IMR-90 (cell line): ENCODE measurements at regions not wholly inside any gene's neighbourhood (a gene's known extent, or its start where the extent isn't known, plus 50 kb on each side); places are given as distances from the start of the nearest gene placed in this dataset.

ENCODE experiments used
- ATAC-seq: fragments of 200-7000 bp; cut with Tn5 transposase; 2 replicates; pipeline ENCODE4 v1.9.1; 2020; ENCODE audit warnings: low read depth, mild to moderate bottlenecking, moderate library complexity
- BruUV-seq: library from RNA; stranded (reverse); fragments of 400-500 nt; replicated peaks from 2 replicates; lab custom pipeline; 2021; lab: Mats Ljungman, UMichigan
- CTCF ChIA-PET: fragments of 300-600 bp; formaldehyde crosslinking; extraction: SDS; loops from one replicate; lab custom pipeline; 2021; ENCODE audit warnings: antibody characterized with exemption; lab: Yijun Ruan, JAX
- POLR2A ChIA-PET: fragments of 300-600 bp; sonication (Branson Sonifier 250); formaldehyde crosslinking; loops from one replicate; lab custom pipeline; 2022; ENCODE audit warnings: antibody characterized with exemption; ENCODE audit not compliant: unreplicated experiment; lab: Charles Lee
- DNase-seq: peaks from one replicate; pipeline ENCODE4 v3.0.0; 2013
- H2AFZ ChIP-seq: replicated peaks from 2 replicates; pipeline ENCODE3; 2013; ENCODE audit warnings: low read length, mild to moderate bottlenecking; ENCODE audit not compliant: poor library complexity
- H2AK5ac ChIP-seq: 2 replicates; pipeline ENCODE4 v1.6.1; 2013; ENCODE audit warnings: low read depth, low read length, inconsistent platforms
- H2AK9ac ChIP-seq: replicated peaks from 2 replicates; pipeline ENCODE3; 2013; ENCODE audit warnings: mild to moderate bottlenecking, low read depth, low read length, moderate library complexity; ENCODE audit not compliant: poor library complexity
- H2BK120ac ChIP-seq: 2 replicates; pipeline ENCODE4 v1.6.1; 2013; ENCODE audit warnings: low read depth, low read length, inconsistent platforms
- H2BK15ac ChIP-seq: 3 replicates; pipeline ENCODE4 v1.6.1; 2013; ENCODE audit warnings: low read depth, low read length, inconsistent platforms
- H2BK20ac ChIP-seq: 2 replicates; pipeline ENCODE4 v1.6.1; 2013; ENCODE audit warnings: low read depth, mild to moderate bottlenecking, inconsistent platforms, low read length, moderate library complexity
- H2BK5ac ChIP-seq: 2 replicates; pipeline ENCODE4 v1.6.1; 2013; ENCODE audit warnings: mild to moderate bottlenecking, low read depth, low read length, inconsistent platforms; ENCODE audit not compliant: poor library complexity, severe bottlenecking
- H3K14ac ChIP-seq: replicated peaks from 2 replicates; pipeline ENCODE4 v1.6.1; 2013; ENCODE audit warnings: low read depth, low read length, inconsistent platforms
- H3K18ac ChIP-seq: 2 replicates; pipeline ENCODE4 v1.6.1; 2013; ENCODE audit warnings: low read depth, low read length, control low read depth
- H3K23ac ChIP-seq: 2 replicates; pipeline ENCODE4 v1.6.1; 2013; ENCODE audit warnings: low read depth, low read length, inconsistent platforms
- H3K27ac ChIP-seq: 2 replicates; pipeline ENCODE4 v1.5.1; 2013; ENCODE audit warnings: mild to moderate bottlenecking, control low read depth, low read length; ENCODE audit not compliant: insufficient read depth
- H3K27me3 ChIP-seq: 2 replicates; pipeline ENCODE4 v1.6.1; 2013; ENCODE audit warnings: low read length; ENCODE audit not compliant: control insufficient read depth, insufficient read depth
- H3K36me3 ChIP-seq: 2 replicates; pipeline ENCODE4 v1.6.1; 2013; ENCODE audit warnings: low read length, mixed read lengths; ENCODE audit not compliant: control insufficient read depth, insufficient read depth
- H3K4ac ChIP-seq: 2 replicates; pipeline ENCODE4 v1.6.1; 2013; ENCODE audit warnings: low read depth, low read length, inconsistent platforms
- H3K4me1 ChIP-seq: 2 replicates; pipeline ENCODE4 v1.6.1; 2013; ENCODE audit warnings: low read length, mixed read lengths; ENCODE audit not compliant: control insufficient read depth, insufficient read depth
- H3K4me2 ChIP-seq: 2 replicates; pipeline ENCODE4 v1.6.1; 2013; ENCODE audit warnings: low read depth, mild to moderate bottlenecking, control low read depth, low read length, moderate library complexity
- H3K4me3 ChIP-seq: 2 replicates; pipeline ENCODE4 v1.5.1; 2013; ENCODE audit warnings: low read depth, mild to moderate bottlenecking, control low read depth, low read length, moderate library complexity; ENCODE audit not compliant: insufficient read depth
- H3K56ac ChIP-seq: 2 replicates; pipeline ENCODE4 v1.6.1; 2013; ENCODE audit warnings: low read length, inconsistent platforms; ENCODE audit not compliant: insufficient read depth; ENCODE audit errors: extremely low read depth
- H3K79me1 ChIP-seq, 2 experiments: 2 replicates each; pipeline ENCODE4 v1.6.1; 2013; ENCODE audit warnings: low read length in 2 of 2, inconsistent platforms in 1 of 2, low read depth in 1 of 2
- H3K9ac ChIP-seq: 2 replicates; pipeline ENCODE4 v1.6.1; 2013; ENCODE audit warnings: low read depth, low read length, control low read depth
- H3K9me1 ChIP-seq: 2 replicates; pipeline ENCODE4 v1.6.1; 2013; ENCODE audit warnings: low read length, inconsistent platforms; ENCODE audit not compliant: insufficient read depth
- H3K9me3 ChIP-seq: 2 replicates; pipeline ENCODE4 v1.6.1; 2013; ENCODE audit warnings: low read length; ENCODE audit not compliant: control insufficient read depth, insufficient read depth
- H4K20me1 ChIP-seq: 2 replicates; pipeline ENCODE4 v1.6.1; 2013; ENCODE audit warnings: low read length, inconsistent platforms; ENCODE audit not compliant: insufficient read depth
- H4K5ac ChIP-seq: 2 replicates; pipeline ENCODE4 v1.6.1; 2013; ENCODE audit warnings: mild to moderate bottlenecking, low read depth, low read length, control low read depth
- H4K8ac ChIP-seq, 2 experiments: 2 replicates each; pipeline ENCODE4 v1.6.1; 2013; ENCODE audit warnings: low read depth in 2 of 2, low read length in 2 of 2, control low read depth in 1 of 2, inconsistent platforms in 1 of 2
- H4K91ac ChIP-seq: 2 replicates; pipeline ENCODE4 v1.6.1; 2013; ENCODE audit warnings: low read depth, low read length, inconsistent platforms; ENCODE audit not compliant: insufficient read depth
- CEBPB ChIP-seq: IDR thresholded peaks from 2 replicates; pipeline ENCODE4 v1.6.1; 2012; ENCODE audit warnings: low read depth, low read length, improper control_type of control experiment
- CHD1 ChIP-seq: IDR thresholded peaks from 2 replicates; pipeline ENCODE4 v1.6.1; 2012; ENCODE audit warnings: low read depth, low read length, improper control_type of control experiment
- MAZ ChIP-seq: IDR thresholded peaks from 2 replicates; pipeline ENCODE4 v1.6.1; 2012; ENCODE audit warnings: low read depth, mild to moderate bottlenecking, low read length, improper control_type of control experiment, moderate library complexity, borderline replicate concordance
- RCOR1 ChIP-seq: IDR thresholded peaks from 2 replicates; pipeline ENCODE4 v1.6.1; 2012; ENCODE audit warnings: mild to moderate bottlenecking, low read length, improper control_type of control experiment; ENCODE audit not compliant: insufficient replicate concordance
- SMC3 ChIP-seq: fragments of 150-350 bp; IDR thresholded peaks from 2 replicates; pipeline ENCODE4 v1.6.1; 2016; ENCODE audit warnings: low read depth, mild to moderate bottlenecking, antibody characterized with exemption, low read length, moderate library complexity
- WGBS, 2 experiments: methylation state at CpG; one replicate each; pipeline versions ENCODE4 v1.1.5 to v1.1.7; 2013; ENCODE audit warnings: missing lambda C conversion rate in 2 of 2; ENCODE audit not compliant: insufficient read length in 1 of 2; ENCODE audit errors: extremely low coverage in 2 of 2; 5-methylcytosine and 5-hydroxymethylcytosine counted together
- dilution Hi-C: fragments of 300-500 bp; cut with HindIII; formaldehyde crosslinking; loops from one replicate; pipeline ENCODE4 v1.14.3; 2018; ENCODE audit warnings: low sequenced_read_pairs; ENCODE audit not compliant: unreplicated experiment
- in situ Hi-C: fragments of 300-500 bp; cut with MboI; formaldehyde crosslinking; loops from 3 replicates; pipeline ENCODE4 v1.14.3; 2019; ENCODE audit warnings: low sequenced_read_pairs, inconsistent platforms, mixed read lengths
- intact Hi-C: fragments of 100-400 bp; cut with micrococcal nuclease; formaldehyde crosslinking; loops from 2 replicates; pipeline ENCODE4 v1.10.0; 2022

GRCh38 chr5:12272389-12272788, 368.1 kb upstream of the CTNND2 start:
- no TSS peak for BruUV-seq
- no peak for TF ChIP-seq SMC3
- no peak for TF ChIP-seq RCOR1
- no peak for TF ChIP-seq MAZ
- no peak for TF ChIP-seq CEBPB
- no peak for TF ChIP-seq CHD1
- Histone ChIP-seq H4K5ac (no peak overlapping the region), H3K27ac (no peak overlapping the region), H3K18ac (no peak overlapping the region), H3K23ac (no peak overlapping the region), H2BK5ac (no peak overlapping the region), H2AK5ac (no peak overlapping the region), H3K27me3 (no peaks in the 10 kb centered on the region), H3K4me1 (no peaks in the 10 kb centered on the region), H3K9me3 (peaks cover 7% of the 10 kb centered on the region), H3K9ac (no peak overlapping the region), H3K4ac (no peak overlapping the region), H4K20me1 (no peaks in the 10 kb centered on the region), H3K79me1 (no peaks in the 10 kb centered on the region), H3K4me3 (no peak overlapping the region), H3K56ac (no peak overlapping the region), H3K14ac (no peak overlapping the region), H2BK20ac (no peak overlapping the region), H4K91ac (no peak overlapping the region), H3K4me2 (no peak overlapping the region), H2BK120ac (no peak overlapping the region), H3K36me3 (no peaks in the 10 kb centered on the region), H4K8ac (no peak overlapping the region), H2AFZ (no peak overlapping the region), H2BK15ac (no peak overlapping the region), H3K9me1 (no peaks in the 10 kb centered on the region), H2AK9ac (no peak overlapping the region)
- POLR2A ChIA-PET = no interaction called here
- in situ Hi-C loops (no loop called here), intact Hi-C loops (no loop called here), dilution Hi-C loops (no loop called here)
- no CpG with 5 or more reads among the region's 5 CpGs for WGBS, 2 experiments
- CTCF ChIA-PET = no interaction called here
- ATAC-seq = no peak
- no peak for DNase-seq
